ENCODE measurements at regions not wholly inside any gene's neighbourhood (a gene's known extent, or its start where the extent isn't known, plus 50 kb on each side); places are given as distances from the start of the nearest gene placed in this dataset.
"Not testable (repeated sequence)": the region's sequence is repeated elsewhere in the genome, so short reads cannot be mapped to it uniquely, and the experiment has no call there.

GRCh38 chrX:144075432-144075831 is 191.6 kb downstream of the UBE2NL start:
- Histone ChIP-seq H4K5ac (ENCODE audit: insufficient read length, low read depth, low read length) (no peak overlapping the region), H3K4me2 (ENCODE audit: insufficient read depth, insufficient read length, low read length) (no peak overlapping the region), H2BK5ac (ENCODE audit: insufficient read length, low read length) (no peak overlapping the region), H4K8ac (replicated peaks; ENCODE audit: insufficient read length, low read depth, low read length) (no peak overlapping the region), H2AFZ (ENCODE audit: low read length) (no peak overlapping the region), H3K27me3 (ENCODE audit: insufficient read depth, low read length) (no peaks in the 10 kb centered on the region), H2BK15ac (ENCODE audit: low read depth, low read length) (no peak overlapping the region), H2BK12ac (ENCODE audit: insufficient read length, low read depth, low read length) (no peak overlapping the region), H3K23me2 (ENCODE audit: insufficient read length, low read depth, low read length, poor library complexity, severe bottlenecking) (no peaks in the 10 kb centered on the region), H3T11ph (ENCODE audit: low read length) (no peak overlapping the region), H2BK20ac (ENCODE audit: low read depth, low read length, poor library complexity, severe bottlenecking) (no peak overlapping the region), H2BK120ac (ENCODE audit: low read depth, low read length, poor library complexity, severe bottlenecking) (no peak overlapping the region), H3K18ac (ENCODE audit: insufficient read length, low read depth, low read length) (no peak overlapping the region), H3K4ac (ENCODE audit: low read depth, low read length) (no peak overlapping the region), H3K56ac (ENCODE audit: insufficient read length, low read depth, low read length) (no peak overlapping the region), H3K9ac (ENCODE audit: extremely low read depth, insufficient read length, low read length) (no peak overlapping the region), H4K20me1 (ENCODE audit: control insufficient read depth, insufficient read depth, insufficient read length) (no peaks in the 10 kb centered on the region), H3K79me1 (ENCODE audit: insufficient read depth, low read depth, low read length, poor library complexity, severe bottlenecking) (no peaks in the 10 kb centered on the region), H3K79me2 (ENCODE audit: insufficient read depth, low read length) (no peaks in the 10 kb centered on the region), H3K27ac (ENCODE audit: insufficient read length, low read depth, low read length) (no peak overlapping the region), H4K91ac (ENCODE audit: insufficient read length, low read depth, low read length) (no peak overlapping the region), H3K14ac (ENCODE audit: insufficient read depth, low read length) (no peak overlapping the region), H3K23ac (ENCODE audit: insufficient read length, low read depth, low read length) (no peak overlapping the region), H3K4me1 (ENCODE audit: insufficient read depth, low read length) (no peaks in the 10 kb centered on the region), H2AK5ac (ENCODE audit: insufficient read length, low read length) (no peak overlapping the region), H3K9me3 (ENCODE audit: control insufficient read depth, low read depth, low read length) (peaks cover 10% of the 10 kb centered on the region)
- DNase-seq = no peak
- H3K27ac Mint-ChIP-seq = no peak overlapping the region
- peaks cover 0 to 3% (median 0%) of the 10 kb centered on the region in 3 experiments; a peak in 1 of 7 replicates for H3K36me3 Mint-ChIP-seq (ENCODE audit: insufficient read depth in 1 of 3, low read depth in 3 of 3)
- peaks cover 0 to 2% of the 10 kb centered on the region in 2 experiments; a peak in 1 of 4 replicates for H3K4me1 Mint-ChIP-seq
- no CpG with 5 or more reads among the region's 1 CpG for WGBS (ENCODE audit: extremely low coverage, insufficient read length, low lambda C conversion rate)
- no peaks in the 10 kb centered on the region for H3K27me3 Mint-ChIP-seq (ENCODE audit: low read depth)
- no peak for TF ChIP-seq CTCF (conservative IDR thresholded peaks at IDR 0.05)
- peaks cover 45 to 51% of the 10 kb centered on the region in 2 experiments for H3K9me3 Mint-ChIP-seq
- H3K4me3 Mint-ChIP-seq = no peak overlapping the region

GRCh38 chrX:144082237-144082636 is 198.4 kb downstream of the UBE2NL start:
- H3T11ph ChIP-seq (ENCODE audit: low read length); H4K91ac ChIP-seq (ENCODE audit: insufficient read length, low read depth, low read length); H3K56ac ChIP-seq (ENCODE audit: insufficient read length, low read depth, low read length); H3K9me3 ChIP-seq (ENCODE audit: control insufficient read depth, low read depth, low read length); H2BK5ac ChIP-seq (ENCODE audit: insufficient read length, low read length); H4K20me1 ChIP-seq (ENCODE audit: control insufficient read depth, insufficient read depth, insufficient read length); H3K79me2 ChIP-seq (ENCODE audit: insufficient read depth, low read length); H4K8ac ChIP-seq (replicated peaks; ENCODE audit: insufficient read length, low read depth, low read length); H3K4me1 ChIP-seq (ENCODE audit: insufficient read depth, low read length); H3K14ac ChIP-seq (ENCODE audit: insufficient read depth, low read length); H3K27ac Mint-ChIP-seq; H3K23ac ChIP-seq (ENCODE audit: insufficient read length, low read depth, low read length); H3K4me2 ChIP-seq (ENCODE audit: insufficient read depth, insufficient read length, low read length); H3K4me3 Mint-ChIP-seq; H2BK120ac ChIP-seq (ENCODE audit: low read depth, low read length, poor library complexity, severe bottlenecking); H3K27ac ChIP-seq (ENCODE audit: insufficient read length, low read depth, low read length); H2BK15ac ChIP-seq (ENCODE audit: low read depth, low read length); H4K5ac ChIP-seq (ENCODE audit: insufficient read length, low read depth, low read length); H2AFZ ChIP-seq (ENCODE audit: low read length); H3K4ac ChIP-seq (ENCODE audit: low read depth, low read length); H3K9ac ChIP-seq (ENCODE audit: extremely low read depth, insufficient read length, low read length); H3K27me3 Mint-ChIP-seq (ENCODE audit: low read depth); H3K9me3 Mint-ChIP-seq; H3K27me3 ChIP-seq (ENCODE audit: insufficient read depth, low read length); H3K79me1 ChIP-seq (ENCODE audit: insufficient read depth, low read depth, low read length, poor library complexity, severe bottlenecking); H2BK12ac ChIP-seq (ENCODE audit: insufficient read length, low read depth, low read length); H3K23me2 ChIP-seq (ENCODE audit: insufficient read length, low read depth, low read length, poor library complexity, severe bottlenecking); H3K18ac ChIP-seq (ENCODE audit: insufficient read length, low read depth, low read length); H3K36me3 Mint-ChIP-seq (ENCODE audit: insufficient read depth in 1 of 3, low read depth in 3 of 3); H2BK20ac ChIP-seq (ENCODE audit: low read depth, low read length, poor library complexity, severe bottlenecking); H2AK5ac ChIP-seq (ENCODE audit: insufficient read length, low read length); H3K4me1 Mint-ChIP-seq: not testable (repeated sequence)
- DNase-seq = peak; percentile 23
- no CpG with 5 or more reads among the region's 5 CpGs for WGBS (ENCODE audit: extremely low coverage, insufficient read length, low lambda C conversion rate)

All from H9 (cell line).